ENCODE measurements at regions not wholly inside any gene's neighbourhood (a gene's known extent, or its start where the extent isn't known, plus 50 kb on each side); places are given as distances from the start of the nearest gene placed in this dataset.

DNA sequence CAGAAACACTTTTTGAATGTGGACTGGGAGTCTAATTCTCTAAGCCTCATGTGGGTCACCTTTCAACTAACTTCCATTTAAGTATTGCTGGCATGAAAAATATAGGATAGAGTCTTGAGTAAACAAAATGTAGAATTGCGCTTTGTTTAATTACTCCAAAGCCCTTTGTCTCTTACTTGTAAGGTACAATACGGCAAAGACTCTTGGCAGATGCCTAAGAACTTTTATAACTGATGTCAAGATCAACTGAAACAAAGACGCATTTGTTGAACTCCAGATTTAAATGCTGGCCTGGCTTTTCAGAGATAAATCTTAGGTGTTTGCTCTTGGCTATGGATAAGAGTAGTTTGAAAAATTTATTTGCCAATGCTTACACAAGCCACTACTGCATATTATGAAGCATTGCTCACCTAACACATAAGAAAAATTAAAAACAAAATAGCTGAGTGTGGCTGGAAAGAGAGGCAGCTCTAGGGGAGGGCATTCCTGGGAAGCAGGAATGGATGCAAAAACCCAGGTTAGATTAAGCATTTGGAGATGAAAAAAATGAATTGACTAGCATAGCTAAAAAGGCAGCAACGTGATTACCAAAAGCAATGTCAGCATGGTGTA lies 107.3 kb upstream of the STARD13 start:
- no peak overlapping the region for H3K4me3 ChIP-seq (replicated peaks; ENCODE audit: low read depth, low read length)
- TF ChIP-seq CTCF (IDR thresholded peaks at IDR 0.05; ENCODE audit: low read depth, low read length, missing control alignments), result no peak
- no peak for DNase-seq (ENCODE audit: extremely low read depth, low read depth)

- no peak for TF ChIP-seq CTCF (IDR thresholded peaks at IDR 0.05; ENCODE audit: low read depth, low read length, missing control alignments)
- DNase-seq (ENCODE audit: extremely low read depth, low read depth), result no peak
- H3K4me3 ChIP-seq (replicated peaks; ENCODE audit: low read depth, low read length), result no peak overlapping the region
Observed at GRCh38 chr13:33394294-33394932, 108.9 kb upstream of the STARD13 start.

- no peak for TF ChIP-seq CTCF (IDR thresholded peaks at IDR 0.05; ENCODE audit: low read depth, low read length, missing control alignments)
- no peak overlapping the region for H3K4me3 ChIP-seq (replicated peaks; ENCODE audit: low read depth, low read length)
- no peak for DNase-seq (ENCODE audit: extremely low read depth, low read depth)
Observed at GRCh38 chr13:33401238-33401637, 115.7 kb upstream of the STARD13 start.

- H3K4me3 ChIP-seq (replicated peaks; ENCODE audit: low read depth, low read length), result no peak overlapping the region
- DNase-seq (ENCODE audit: extremely low read depth, low read depth), result no peak
- no peak for TF ChIP-seq CTCF (IDR thresholded peaks at IDR 0.05; ENCODE audit: low read depth, low read length, missing control alignments)
Observed at GRCh38 chr13:33402975-33403374, 117.4 kb upstream of the STARD13 start.

DNA sequence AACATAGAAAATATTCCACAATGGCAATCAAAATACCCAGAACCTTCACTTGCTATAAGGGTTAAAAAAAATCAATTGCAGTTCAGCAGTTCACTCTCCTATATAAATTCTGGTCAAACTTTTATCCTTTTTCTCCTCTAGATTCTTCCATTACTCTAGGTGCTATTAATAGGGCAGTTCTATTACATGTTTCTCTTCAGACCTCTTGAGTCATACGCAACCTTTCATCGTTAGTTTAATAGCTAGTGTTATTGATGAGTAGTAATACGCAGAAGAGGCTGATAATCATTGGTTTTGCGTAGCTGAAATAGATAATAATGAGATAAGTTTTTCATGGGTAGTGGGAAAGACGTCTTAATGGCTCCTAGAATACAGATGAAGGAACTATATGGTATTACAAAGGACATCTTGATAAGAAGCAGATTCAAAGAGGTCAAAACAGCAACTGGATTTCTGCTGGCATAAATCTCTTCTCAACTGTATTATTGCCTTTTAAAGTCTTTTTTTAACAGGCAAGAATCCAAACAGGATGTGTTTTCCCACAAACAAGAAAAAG lies 118.3 kb upstream of the STARD13 start:
- no peak for TF ChIP-seq CTCF (IDR thresholded peaks at IDR 0.05; ENCODE audit: low read depth, low read length, missing control alignments)
- DNase-seq (ENCODE audit: extremely low read depth, low read depth), result no peak
- H3K4me3 ChIP-seq (replicated peaks; ENCODE audit: low read depth, low read length), result no peak overlapping the region

GRCh38 chr13:33405371-33405770 lies 119.8 kb upstream of the STARD13 start:
- no peak for TF ChIP-seq CTCF (IDR thresholded peaks at IDR 0.05; ENCODE audit: low read depth, low read length, missing control alignments)
- DNase-seq (ENCODE audit: extremely low read depth, low read depth), result no peak
- no peak overlapping the region for H3K4me3 ChIP-seq (replicated peaks; ENCODE audit: low read depth, low read length)

All from HFF-Myc (cell line).